Small intestine (tissue), 7 donors: ENCODE measurements at regions not wholly inside any gene's neighbourhood (a gene's known extent, or its start where the extent isn't known, plus 50 kb on each side); places are given as distances from the start of the nearest gene placed in this dataset.

Source experiments
- DNase-seq, 2 donors: peaks; one replicate each; pipeline versions ENCODE4 v3.0.0 to v3.0.0-alpha.2; 2013
- FAIRE-seq: peaks from 2 replicates; lab custom pipeline; 2012; peaks lifted over from hg19 to GRCh38; lab: Jason Lieb, UNC
- H3K27ac ChIP-seq, 3 donors: one replicate each; pipeline ENCODE4 v1.5.1; 2013; ENCODE audit warnings: low read length in 2 of 3, mild to moderate bottlenecking in 2 of 3, control low read depth in 1 of 3, inconsistent platforms in 1 of 3, low read depth in 1 of 3, moderate library complexity in 1 of 3
- H3K27me3 ChIP-seq, 3 donors: one replicate each; pipeline ENCODE4 v1.6.1; 2013; ENCODE audit warnings: low read length in 3 of 3, inconsistent platforms in 1 of 3; ENCODE audit not compliant: control insufficient read depth in 3 of 3, insufficient read depth in 3 of 3
- H3K36me3 ChIP-seq, 3 donors: one replicate each; pipeline ENCODE4 v1.6.1; 2013; ENCODE audit warnings: low read length in 3 of 3, inconsistent platforms in 1 of 3, low read depth in 1 of 3, mild to moderate bottlenecking in 1 of 3, moderate library complexity in 1 of 3; ENCODE audit not compliant: control insufficient read depth in 3 of 3, insufficient read depth in 2 of 3
- H3K4me1 ChIP-seq, 3 donors: one replicate each; pipeline ENCODE4 v1.6.1; 2013; ENCODE audit warnings: low read length in 2 of 3, inconsistent platforms in 1 of 3, low read depth in 1 of 3, mild to moderate bottlenecking in 1 of 3, moderate library complexity in 1 of 3; ENCODE audit not compliant: control insufficient read depth in 3 of 3, insufficient read depth in 2 of 3
- H3K4me3 ChIP-seq, 3 donors: one replicate each; pipeline ENCODE4 v1.5.1; 2013; ENCODE audit warnings: low read length in 3 of 3, control low read depth in 1 of 3, inconsistent platforms in 1 of 3, low read depth in 1 of 3, mild to moderate bottlenecking in 1 of 3, moderate library complexity in 1 of 3
- H3K9me3 ChIP-seq, 2 donors: one replicate each; pipeline ENCODE4 v1.6.1; 2013; ENCODE audit warnings: low read depth in 1 of 2, low read length in 1 of 2; ENCODE audit not compliant: control insufficient read depth in 2 of 2, insufficient read depth in 1 of 2
- WGBS, 3 donors: extraction: QIAGEN DNeasy Blood & Tissue Kit; methylation state at CpG; one replicate each; pipeline ENCODE4 v1.1.7; 2013; 5-methylcytosine and 5-hydroxymethylcytosine counted together
- donor health status: healthy with polysubstance abuse.
- donor health status: control.
- donor health status: control.
- donor health status: Bipolar disorder and iron deficiency.
- donor health status: healthy.

DNA sequence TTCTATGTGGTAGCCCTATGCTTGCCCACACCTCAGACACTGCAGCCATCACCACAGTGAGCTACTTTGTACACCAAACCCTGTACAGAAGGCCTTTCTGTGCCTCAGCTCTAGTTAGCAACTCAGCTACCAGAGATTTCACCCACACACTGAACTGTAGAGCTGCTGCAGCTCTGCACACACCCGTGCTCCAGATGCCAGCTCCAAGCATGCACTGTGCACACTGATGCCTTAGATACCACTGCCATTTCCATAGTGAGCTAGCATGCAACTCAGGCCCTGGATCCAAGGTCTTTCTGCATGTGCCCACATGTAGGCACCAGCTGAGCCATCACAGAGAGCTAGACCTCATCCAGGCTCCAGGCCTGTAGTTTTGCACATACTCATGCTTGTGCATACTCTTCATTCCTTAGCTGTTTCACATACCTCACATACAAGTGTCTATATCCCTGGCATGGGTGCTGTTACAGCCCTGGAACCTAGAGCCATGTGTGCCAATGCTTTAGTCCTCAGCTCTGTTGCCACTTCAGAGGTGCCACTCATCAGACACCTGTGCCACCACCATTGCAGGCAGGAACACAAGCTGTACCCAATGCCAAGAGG, 423.5 kb upstream of the NDST3 start:
- Histone ChIP-seq H3K27ac (no peak overlapping the region), H3K27me3 (no peaks in the 10 kb centered on the region), H3K36me3 (no peaks in the 10 kb centered on the region), H3K4me3 (no peak overlapping the region), H3K9me3 (peaks cover 0 to 15% of the 10 kb centered on the region in 2 donors), H3K4me1 (no peaks in the 10 kb centered on the region)
- 65 to 78% (median 69%) methylated on average over 1 of the region's 1 CpG for WGBS, 3 donors
- FAIRE-seq (no peak), DNase-seq (no peak)

DNA sequence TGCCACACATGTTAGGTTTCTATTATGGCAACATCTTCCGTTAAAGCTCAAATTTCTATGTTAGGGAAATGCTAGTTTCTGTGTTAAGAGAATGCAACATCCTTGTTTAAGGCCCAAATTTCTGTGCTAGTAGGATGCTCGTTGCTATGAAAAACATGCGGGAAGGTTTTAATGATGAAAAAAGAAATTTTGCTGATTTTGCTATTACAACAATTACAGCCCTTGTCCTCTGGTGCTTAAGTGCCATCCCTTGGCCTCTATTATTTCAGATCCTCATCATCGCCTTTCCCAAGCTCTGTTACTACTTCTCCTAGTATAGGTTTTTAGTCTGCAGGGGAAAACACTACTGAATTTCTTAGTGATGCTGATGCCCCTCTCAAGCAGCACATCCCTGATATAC, 412.6 kb upstream of the NDST3 start:
- DNase-seq (no peak), FAIRE-seq (no peak)
- H3K9me3 ChIP-seq = no peaks in the 10 kb centered on the region
- no peak overlapping the region for H3K4me3 ChIP-seq
- H3K27ac ChIP-seq = no peak overlapping the region
- no peaks in the 10 kb centered on the region for H3K27me3 ChIP-seq
- WGBS, 3 donors = 89 to 92% (median 90%) methylated on average over 4 of the region's 4 CpGs
- no peaks in the 10 kb centered on the region for H3K4me1 ChIP-seq
- H3K36me3 ChIP-seq = no peaks in the 10 kb centered on the region

DNA sequence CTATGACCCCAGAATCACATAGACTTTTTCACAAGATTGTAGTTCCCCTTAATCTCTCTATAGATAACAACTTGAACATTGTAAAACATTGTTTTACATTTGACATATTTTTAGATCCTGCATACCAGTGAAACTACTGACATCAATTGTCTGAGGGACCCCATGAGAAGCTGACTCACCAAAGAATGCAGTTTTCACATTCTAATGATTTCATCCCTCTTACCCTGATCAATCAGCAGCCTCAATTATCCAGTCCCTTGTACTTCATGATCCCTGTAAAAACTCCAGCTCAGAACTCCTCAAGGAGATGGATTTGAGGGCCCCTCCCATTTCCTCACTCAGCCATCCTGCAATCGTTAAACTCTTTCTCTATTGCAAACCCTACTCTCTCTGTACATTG, 411.0 kb upstream of the NDST3 start:
- DNase-seq = no peak
- no peak overlapping the region for H3K4me3 ChIP-seq

DNA sequence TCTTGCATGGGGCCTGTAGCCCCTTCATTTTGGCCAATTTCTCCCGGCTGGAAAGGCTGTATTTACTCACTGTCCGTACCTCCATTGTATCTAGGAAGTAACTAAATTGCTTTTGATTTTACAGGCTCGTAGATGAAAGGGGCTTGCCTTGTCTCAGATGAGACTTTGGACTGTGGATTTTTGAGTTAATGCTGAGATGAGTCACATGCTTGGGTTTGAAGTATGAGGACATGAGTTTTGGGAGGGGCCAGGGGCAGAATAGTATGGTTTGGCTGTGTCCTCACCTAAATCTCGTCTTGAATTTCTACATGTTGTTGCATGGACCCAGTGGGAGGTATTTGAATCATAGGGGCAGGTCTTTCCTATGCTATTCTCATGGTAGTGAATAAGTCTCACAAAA, 407.6 kb upstream of the NDST3 start:
- no peak overlapping the region for H3K4me3 ChIP-seq
- H3K36me3 ChIP-seq = no peaks in the 10 kb centered on the region
- DNase-seq (no peak), FAIRE-seq (no peak)
- 25 to 65% (median 35%) methylated on average over 4 of the region's 4 CpGs for WGBS, 3 donors
- no peak overlapping the region for H3K27ac ChIP-seq
- no peaks in the 10 kb centered on the region for H3K27me3 ChIP-seq
- H3K4me1 ChIP-seq = no peaks in the 10 kb centered on the region
- no peaks in the 10 kb centered on the region for H3K9me3 ChIP-seq

More for the DNA sequence above, 411.0 kb upstream of the NDST3 start:
- no peaks in the 10 kb centered on the region for H3K9me3 ChIP-seq
- H3K27me3 ChIP-seq = no peaks in the 10 kb centered on the region
- WGBS, 3 donors = 72 to 94% (median 78%) methylated on average over 1 of the region's 1 CpG
- no peaks in the 10 kb centered on the region for H3K36me3 ChIP-seq
- H3K27ac ChIP-seq = no peak overlapping the region
- no peaks in the 10 kb centered on the region for H3K4me1 ChIP-seq
- no peak for FAIRE-seq

DNA sequence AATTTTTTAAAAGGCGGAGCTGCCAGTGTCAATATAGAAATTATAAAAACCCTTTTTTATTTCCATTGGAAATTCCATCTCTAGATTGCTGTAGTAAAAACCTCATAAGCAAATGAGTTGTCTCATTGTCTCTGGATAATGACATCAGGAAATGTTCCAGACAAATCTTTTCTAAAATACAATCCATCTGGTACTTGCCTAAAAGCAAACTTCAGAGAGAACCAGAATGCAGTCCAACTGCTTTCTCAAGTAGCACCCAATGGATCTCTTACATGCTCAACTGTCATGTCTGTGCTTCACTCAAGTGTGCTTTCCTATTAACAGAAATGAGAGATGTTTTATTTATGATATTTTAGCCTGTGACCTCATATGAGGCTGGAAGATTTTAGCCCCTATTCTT, 399.6 kb upstream of the NDST3 start:
- H3K36me3 ChIP-seq = no peaks in the 10 kb centered on the region
- H3K27ac ChIP-seq = no peak overlapping the region
- H3K4me1 ChIP-seq = no peaks in the 10 kb centered on the region
- 56 to 73% (median 72%) methylated on average over 1 of the region's 1 CpG for WGBS, 3 donors
- H3K9me3 ChIP-seq = no peaks in the 10 kb centered on the region
- FAIRE-seq (no peak), DNase-seq (no peak)
- no peak overlapping the region for H3K4me3 ChIP-seq
- no peaks in the 10 kb centered on the region for H3K27me3 ChIP-seq

DNA sequence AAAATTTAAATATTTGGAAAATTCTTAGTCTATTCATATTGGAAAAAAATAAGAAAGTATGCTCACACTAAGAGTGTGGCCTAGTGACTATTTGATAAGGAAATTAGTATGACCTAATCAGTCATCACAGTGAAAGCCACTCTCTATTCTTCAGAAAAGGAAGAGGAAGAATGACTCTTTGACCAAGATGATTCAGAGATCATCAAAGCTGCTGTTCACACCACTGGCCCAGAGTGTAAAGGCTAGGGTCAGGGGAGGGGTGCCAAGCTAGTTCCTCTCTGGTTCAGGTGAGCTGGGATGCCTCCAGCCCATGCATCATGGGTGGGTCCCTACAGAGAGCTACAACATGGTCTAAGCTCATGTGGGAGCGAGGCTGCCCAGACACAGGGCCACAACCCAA, 396.9 kb upstream of the NDST3 start:
- Histone ChIP-seq H3K36me3 (no peaks in the 10 kb centered on the region), H3K27ac (no peak overlapping the region), H3K4me1 (no peaks in the 10 kb centered on the region), H3K9me3 (no peaks in the 10 kb centered on the region), H3K4me3 (no peak overlapping the region), H3K27me3 (no peaks in the 10 kb centered on the region)
- FAIRE-seq (no peak), DNase-seq (no peak)
- 43 to 61% (median 46%) methylated on average over 1 of the region's 1 CpG for WGBS, 3 donors

DNA sequence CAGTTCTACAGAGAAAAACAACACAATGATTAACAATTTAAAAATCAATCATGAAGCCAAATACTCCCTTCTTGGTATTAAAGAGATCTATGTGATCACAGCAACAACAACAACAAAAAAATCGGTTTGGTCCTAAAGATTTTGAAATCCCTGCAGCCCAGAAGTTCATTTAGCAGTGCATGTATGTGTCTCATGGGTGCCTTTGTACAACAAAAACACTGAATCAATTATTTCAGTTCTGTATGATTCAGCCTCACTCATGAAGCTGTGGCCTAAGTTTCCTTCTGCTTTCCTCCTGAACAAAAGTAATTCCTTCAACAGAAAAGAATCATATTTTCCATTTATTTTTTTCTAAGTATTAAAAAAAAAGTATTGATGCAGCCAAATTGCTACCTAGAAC, 393.4 kb upstream of the NDST3 start:
- Histone ChIP-seq H3K36me3 (no peaks in the 10 kb centered on the region), H3K27ac (no peak overlapping the region), H3K27me3 (no peaks in the 10 kb centered on the region), H3K9me3 (no peaks in the 10 kb centered on the region), H3K4me1 (no peaks in the 10 kb centered on the region), H3K4me3 (no peak overlapping the region)
- no peak for FAIRE-seq
- WGBS, 3 donors = 33 to 59% (median 51%) methylated on average over 1 of the region's 1 CpG
- no peak for DNase-seq

DNA sequence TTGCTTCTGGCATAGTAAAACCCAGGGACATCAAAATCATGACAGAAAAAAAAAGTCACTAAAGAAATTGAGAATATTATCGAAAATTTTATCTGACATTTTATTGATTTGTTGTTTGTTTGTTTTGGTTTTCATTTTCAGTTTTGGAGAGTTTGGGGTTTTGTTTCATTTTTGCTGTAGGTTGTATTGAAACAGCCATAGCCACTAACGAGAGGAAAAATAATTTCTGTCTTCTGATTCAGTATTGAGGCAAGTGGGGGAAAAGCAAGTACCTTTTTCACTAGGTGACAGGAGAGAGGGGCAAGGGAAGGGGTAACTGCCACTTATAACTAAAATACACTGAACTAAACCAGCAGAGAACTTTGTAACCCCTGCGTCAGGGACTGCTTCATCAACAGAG, 392.8 kb upstream of the NDST3 start:
- Histone ChIP-seq H3K27me3 (no peaks in the 10 kb centered on the region), H3K9me3 (no peaks in the 10 kb centered on the region), H3K4me1 (no peaks in the 10 kb centered on the region), H3K36me3 (no peaks in the 10 kb centered on the region), H3K4me3 (no peak overlapping the region), H3K27ac (no peak overlapping the region)
- FAIRE-seq (no peak), DNase-seq (no peak)
- WGBS, 3 donors = 48 to 76% (median 52%) methylated on average over 3 of the region's 3 CpGs

DNA sequence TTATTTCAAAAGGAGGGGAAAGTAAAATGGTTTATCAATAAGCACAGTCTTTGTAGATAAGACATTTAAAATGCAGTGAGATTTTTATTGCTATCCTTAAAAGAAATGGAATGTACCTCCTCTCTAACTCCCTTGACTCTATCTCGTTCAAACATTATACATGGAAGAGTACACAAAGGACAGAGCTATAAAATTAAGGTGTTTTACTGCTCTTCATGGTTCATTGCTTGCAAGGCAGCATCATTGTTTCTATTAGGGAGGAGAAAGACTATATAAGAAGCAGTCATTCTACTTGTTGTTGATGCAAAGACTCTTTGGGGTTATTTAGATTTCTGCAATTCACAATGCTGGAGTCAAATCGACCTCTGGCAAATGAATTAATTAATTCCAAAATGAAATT, 380.2 kb upstream of the NDST3 start:
- 10 to 37% (median 18%) methylated on average over 2 of the region's 2 CpGs for WGBS, 3 donors
- Histone ChIP-seq H3K36me3 (no peaks in the 10 kb centered on the region), H3K27me3 (no peaks in the 10 kb centered on the region), H3K4me1 (no peaks in the 10 kb centered on the region), H3K27ac (no peak overlapping the region), H3K9me3 (no peaks in the 10 kb centered on the region), H3K4me3 (no peak overlapping the region)
- DNase-seq (no peak), FAIRE-seq (no peak)
